GM19397 (cell line): ENCODE measurements at regions not wholly inside any gene's neighbourhood (a gene's known extent, or its start where the extent isn't known, plus 50 kb on each side); places are given as distances from the start of the nearest gene placed in this dataset.

Experiments
- ATAC-seq: cut with Tn5 transposase; IDR thresholded peaks from one replicate; pipeline ENCODE4 v1.9.1; 2021; ENCODE audit warnings: mild to moderate bottlenecking, moderate library complexity; ENCODE audit not compliant: unreplicated experiment

- ATAC-seq: no peak
These were observed 191.3 kb upstream of the KLF14 start for GRCh38 chr7:130925136-130925794.

- no peak for ATAC-seq
These were observed 192.1 kb upstream of the KLF14 start for GRCh38 chr7:130926001-130926691.

GRCh38 chr7:130927062-130927461 is 193.1 kb upstream of the KLF14 start:
- no peak for ATAC-seq

- no peak for ATAC-seq
These were observed 193.6 kb upstream of the KLF14 start for GRCh38 chr7:130927564-130927963.

GRCh38 chr7:130929896-130930659 is 196.1 kb upstream of the KLF14 start:
- no peak for ATAC-seq

- ATAC-seq: no peak
These were observed 196.7 kb upstream of the KLF14 start for GRCh38 chr7:130930681-130931080.

GRCh38 chr7:130931423-130931822 is 197.4 kb upstream of the KLF14 start:
- no peak for ATAC-seq

- no peak for ATAC-seq
These were observed 198.1 kb upstream of the KLF14 start for GRCh38 chr7:130932088-130932487.

- no peak for ATAC-seq
These were observed 198.8 kb upstream of the KLF14 start for GRCh38 chr7:130932667-130933432.

- ATAC-seq: no peak
These were observed 199.9 kb upstream of the KLF14 start for GRCh38 chr7:130933919-130934318.

GRCh38 chr7:130935564-130936157 is 201.7 kb upstream of the KLF14 start:
- ATAC-seq: no peak

GRCh38 chr7:130936202-130936931 is 202.4 kb upstream of the KLF14 start:
- no peak for ATAC-seq

GRCh38 chr7:130937016-130937415 is 203.0 kb upstream of the KLF14 start:
- ATAC-seq: no peak

- no peak for ATAC-seq
These were observed 203.8 kb upstream of the KLF14 start for GRCh38 chr7:130937830-130938229.

GRCh38 chr7:130938661-130939060 is 204.7 kb upstream of the KLF14 start:
- no peak for ATAC-seq

GRCh38 chr7:130939321-130940095 is 205.5 kb upstream of the KLF14 start:
- ATAC-seq: no peak

- ATAC-seq: no peak
These were observed 206.3 kb upstream of the KLF14 start for GRCh38 chr7:130940326-130940725.

- ATAC-seq: no peak
These were observed 206.9 kb upstream of the KLF14 start for GRCh38 chr7:130940907-130941306.
